ENCODE measurements at regions not wholly inside any gene's neighbourhood (a gene's known extent, or its start where the extent isn't known, plus 50 kb on each side); places are given as distances from the start of the nearest gene placed in this dataset.

- no peaks in the 10 kb centered on the region for H3K36me3 ChIP-seq (ENCODE audit: insufficient read depth, low read length)
- no peak overlapping the region for H2AFZ ChIP-seq (ENCODE audit: low read length)
- peaks cover 5% of the 10 kb centered on the region for H3K27me3 ChIP-seq (ENCODE audit: insufficient read depth, low read length)
- H3K27ac ChIP-seq (ENCODE audit: low read depth, low read length), result no peak overlapping the region
- H4K20me1 ChIP-seq (ENCODE audit: insufficient read depth, low read length), result no peaks in the 10 kb centered on the region
- no peak for TF ChIP-seq CTCF (IDR thresholded peaks at IDR 0.05; ENCODE audit: extremely low read depth, low read depth, low read length)
- no peaks in the 10 kb centered on the region for H3K4me1 ChIP-seq (ENCODE audit: insufficient read depth, low read length)
- H3K9me3 ChIP-seq (ENCODE audit: low read depth, low read length), result no peaks in the 10 kb centered on the region
- no peak overlapping the region for H3K4me2 ChIP-seq (ENCODE audit: insufficient read depth, low read length)
- DNase-seq (ENCODE audit: insufficient read length, low spot score, missing footprints), result no peak
- no peak overlapping the region for H3K4me3 ChIP-seq (ENCODE audit: insufficient read depth, low read length)
- H3K79me2 ChIP-seq (ENCODE audit: insufficient read depth, low read length), result no peaks in the 10 kb centered on the region
These were observed 179.4 kb upstream of the SPEF2 start for GRCh38 chr5:35438288-35438687.

- no peak overlapping the region for H2AFZ ChIP-seq (ENCODE audit: low read length)
- H3K4me2 ChIP-seq (ENCODE audit: insufficient read depth, low read length), result no peak overlapping the region
- no peak overlapping the region for H3K4me3 ChIP-seq (ENCODE audit: insufficient read depth, low read length)
- H3K9me3 ChIP-seq (ENCODE audit: low read depth, low read length), result no peaks in the 10 kb centered on the region
- DNase-seq (ENCODE audit: insufficient read length, low spot score, missing footprints), result no peak
- no peaks in the 10 kb centered on the region for H3K79me2 ChIP-seq (ENCODE audit: insufficient read depth, low read length)
- H3K27ac ChIP-seq (ENCODE audit: low read depth, low read length), result no peak overlapping the region
- TF ChIP-seq CTCF (IDR thresholded peaks at IDR 0.05; ENCODE audit: extremely low read depth, low read depth, low read length), result peak; percentile 67
- H3K27me3 ChIP-seq (ENCODE audit: insufficient read depth, low read length), result peaks cover 5% of the 10 kb centered on the region
- H4K20me1 ChIP-seq (ENCODE audit: insufficient read depth, low read length), result no peaks in the 10 kb centered on the region
- no peaks in the 10 kb centered on the region for H3K4me1 ChIP-seq (ENCODE audit: insufficient read depth, low read length)
- H3K36me3 ChIP-seq (ENCODE audit: insufficient read depth, low read length), result no peaks in the 10 kb centered on the region
These were observed 181.1 kb upstream of the SPEF2 start for GRCh38 chr5:35436400-35437057.

- Histone ChIP-seq H3K4me2 (ENCODE audit: insufficient read depth, low read length) (no peak overlapping the region), H2AFZ (ENCODE audit: low read length) (no peak overlapping the region), H3K4me3 (ENCODE audit: insufficient read depth, low read length) (no peak overlapping the region), H3K36me3 (ENCODE audit: insufficient read depth, low read length) (no peaks in the 10 kb centered on the region), H3K27me3 (ENCODE audit: insufficient read depth, low read length) (peaks cover 5% of the 10 kb centered on the region), H3K9me3 (ENCODE audit: low read depth, low read length) (no peaks in the 10 kb centered on the region), H3K79me2 (ENCODE audit: insufficient read depth, low read length) (no peaks in the 10 kb centered on the region), H3K4me1 (ENCODE audit: insufficient read depth, low read length) (no peaks in the 10 kb centered on the region), H4K20me1 (ENCODE audit: insufficient read depth, low read length) (no peaks in the 10 kb centered on the region), H3K27ac (ENCODE audit: low read depth, low read length) (no peak overlapping the region)
- no peak for DNase-seq (ENCODE audit: insufficient read length, low spot score, missing footprints)
- TF ChIP-seq CTCF (IDR thresholded peaks at IDR 0.05; ENCODE audit: extremely low read depth, low read depth, low read length), result no peak
These were observed 187.1 kb upstream of the SPEF2 start for GRCh38 chr5:35430381-35431162.

- no peak for DNase-seq (ENCODE audit: insufficient read length, low spot score, missing footprints)
- Histone ChIP-seq H3K36me3 (ENCODE audit: insufficient read depth, low read length) (no peaks in the 10 kb centered on the region), H3K4me2 (ENCODE audit: insufficient read depth, low read length) (no peak overlapping the region), H3K4me1 (ENCODE audit: insufficient read depth, low read length) (no peaks in the 10 kb centered on the region), H3K79me2 (ENCODE audit: insufficient read depth, low read length) (no peaks in the 10 kb centered on the region), H3K9me3 (ENCODE audit: low read depth, low read length) (no peaks in the 10 kb centered on the region), H2AFZ (ENCODE audit: low read length) (no peak overlapping the region), H3K4me3 (ENCODE audit: insufficient read depth, low read length) (no peak overlapping the region), H4K20me1 (ENCODE audit: insufficient read depth, low read length) (no peaks in the 10 kb centered on the region), H3K27me3 (ENCODE audit: insufficient read depth, low read length) (no peaks in the 10 kb centered on the region), H3K27ac (ENCODE audit: low read depth, low read length) (no peak overlapping the region)
- TF ChIP-seq CTCF (IDR thresholded peaks at IDR 0.05; ENCODE audit: extremely low read depth, low read depth, low read length), result no peak
These were observed 189.9 kb upstream of the PRLR start for GRCh38 chr5:35420200-35420599.

Measured in osteoblast (primary cell).